GM18505 (cell line): ENCODE measurements at regions not wholly inside any gene's neighbourhood (a gene's known extent, or its start where the extent isn't known, plus 50 kb on each side); places are given as distances from the start of the nearest gene placed in this dataset.

Source experiments
- ATAC-seq: cut with Tn5 transposase; IDR thresholded peaks from one replicate; pipeline ENCODE4 v1.9.1; 2021; ENCODE audit not compliant: unreplicated experiment
- POLR2A ChIP-seq: IDR thresholded peaks from 4 replicates; pipeline ENCODE4 v1.6.1; 2011; ENCODE audit warnings: borderline replicate concordance; ENCODE audit not compliant: insufficient read depth, insufficient read length; ENCODE audit errors: extremely low read depth

- TF ChIP-seq POLR2A = no peak
- ATAC-seq = no peak
These were observed 165.2 kb downstream of the C1orf94 start for GRCh38 chr1:34341896-34342295.

DNA sequence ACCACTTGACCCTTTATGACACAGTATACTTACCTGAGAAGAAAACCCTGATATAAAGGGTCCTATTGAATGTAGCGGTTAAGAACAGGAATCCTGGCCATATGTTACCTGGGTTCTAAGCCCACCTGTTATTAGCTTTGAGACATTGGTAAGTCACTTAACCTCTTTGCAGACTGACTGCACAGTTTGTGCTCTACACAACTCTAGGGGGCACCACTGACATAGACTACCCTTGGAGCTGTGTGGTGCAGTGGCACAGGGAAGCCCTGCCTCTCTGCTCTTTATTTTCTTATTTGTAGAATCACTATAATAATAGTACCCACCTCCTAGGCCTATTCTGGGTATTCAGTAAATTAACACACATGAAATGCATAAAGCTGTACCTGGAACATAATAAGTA, 165.6 kb downstream of the C1orf94 start:
- no peak for ATAC-seq
- TF ChIP-seq POLR2A = no peak

- ATAC-seq = no peak
- TF ChIP-seq POLR2A = no peak
These were observed 169.4 kb downstream of the C1orf94 start for GRCh38 chr1:34346128-34346527.

DNA sequence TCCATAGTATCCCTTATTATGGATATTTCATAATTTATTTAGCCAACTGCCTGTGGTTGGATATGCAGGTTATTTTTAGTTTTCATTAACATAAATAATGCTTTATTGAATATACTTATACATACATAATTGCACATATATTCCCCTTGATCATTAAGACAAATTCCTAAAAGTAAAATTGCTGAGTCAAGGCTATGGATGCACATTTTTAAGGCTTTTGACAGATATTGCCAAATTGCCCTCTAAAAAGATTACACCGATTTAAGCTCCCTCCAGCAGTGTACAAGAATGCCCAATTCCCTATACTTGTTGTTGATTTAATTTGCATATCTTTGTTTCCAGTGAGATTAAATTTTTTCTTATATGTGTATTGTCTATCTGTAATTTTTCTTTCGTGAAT, 176.7 kb downstream of the C1orf94 start:
- no peak for ATAC-seq
- TF ChIP-seq POLR2A = no peak

DNA sequence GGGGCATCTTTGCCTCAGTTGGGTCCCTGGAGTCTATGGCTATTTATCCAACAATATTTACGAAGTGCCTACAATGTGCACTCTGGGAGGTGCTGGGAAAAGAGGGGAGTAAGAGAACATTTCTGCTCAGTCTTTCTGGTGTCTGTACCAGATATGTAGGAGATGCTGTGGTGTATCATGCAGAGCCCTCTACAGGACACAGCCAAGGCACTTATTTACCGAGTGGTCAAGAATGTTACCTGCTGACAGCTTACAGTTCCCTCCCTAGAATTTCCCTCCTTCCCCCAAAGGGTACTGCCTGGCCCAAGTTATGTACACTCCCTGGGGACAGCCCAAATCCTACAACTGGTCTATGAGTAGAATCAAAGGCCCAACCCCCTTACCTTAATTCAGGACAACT, 177.7 kb downstream of the C1orf94 start:
- TF ChIP-seq POLR2A = no peak
- ATAC-seq = no peak

GRCh38 chr1:34356853-34357252, 180.1 kb downstream of the C1orf94 start:
- no peak for ATAC-seq
- TF ChIP-seq POLR2A = no peak

DNA sequence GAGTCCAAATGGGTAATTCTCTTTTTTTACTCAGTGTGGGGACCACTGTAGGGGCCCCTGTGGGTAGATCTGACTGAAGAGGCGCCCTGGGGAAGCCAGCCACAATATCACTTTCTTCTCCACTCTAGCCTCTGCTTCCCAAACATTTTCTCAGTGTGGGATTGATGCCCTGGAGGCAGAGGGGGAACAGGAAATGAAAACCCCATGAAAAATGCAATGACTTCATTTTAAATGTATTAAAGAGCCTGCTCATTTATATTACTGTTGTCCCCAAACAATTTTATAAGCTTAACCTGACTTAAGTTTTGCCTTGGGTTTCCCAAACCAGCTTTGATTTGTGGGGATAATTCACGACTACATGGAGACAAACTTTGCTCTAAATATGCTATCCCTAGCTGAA, 181.9 kb downstream of the C1orf94 start:
- ATAC-seq = no peak
- TF ChIP-seq POLR2A = no peak

DNA sequence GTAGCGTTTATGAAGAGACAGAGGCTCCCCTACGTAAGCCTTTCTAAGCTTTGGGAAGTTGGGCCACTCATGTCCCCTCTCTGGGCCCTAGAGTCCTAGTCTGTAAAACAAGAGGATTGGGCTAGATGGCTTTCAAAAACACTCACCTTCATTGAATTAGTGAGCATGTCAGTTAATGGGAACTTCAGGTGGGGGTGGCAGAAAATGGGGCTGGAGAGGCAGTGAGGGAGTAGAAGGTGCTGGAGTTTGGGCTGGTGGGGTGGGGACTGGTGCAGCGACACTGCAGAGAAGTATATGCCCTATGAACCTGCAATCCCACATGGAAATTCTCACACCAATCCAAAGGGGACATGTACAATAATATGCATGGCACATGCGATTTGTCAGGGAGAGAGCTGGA, 182.7 kb downstream of the C1orf94 start:
- TF ChIP-seq POLR2A = no peak
- no peak for ATAC-seq

DNA sequence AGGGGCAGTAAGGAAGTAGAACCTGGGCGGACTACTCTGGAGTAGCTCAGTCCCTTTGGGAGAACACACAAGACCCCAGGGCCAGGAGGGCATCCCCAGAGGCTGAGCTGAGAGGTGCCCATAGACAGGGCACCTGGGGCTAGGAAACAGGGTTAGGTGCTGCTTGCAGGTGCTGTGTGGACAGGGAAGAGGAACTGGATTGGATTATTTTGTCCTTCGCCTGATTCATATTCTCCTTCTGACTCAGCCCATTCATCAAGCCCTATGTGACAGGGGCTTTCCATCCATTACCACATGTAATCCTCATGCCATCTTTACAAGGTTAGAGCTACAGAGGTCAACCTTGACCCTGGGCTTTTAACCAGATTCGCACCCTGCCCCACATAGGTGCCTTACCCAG, 183.9 kb downstream of the C1orf94 start:
- no peak for ATAC-seq
- no peak for TF ChIP-seq POLR2A

GRCh38 chr1:34361121-34361520, 184.4 kb downstream of the C1orf94 start:
- no peak for TF ChIP-seq POLR2A
- no peak for ATAC-seq

DNA sequence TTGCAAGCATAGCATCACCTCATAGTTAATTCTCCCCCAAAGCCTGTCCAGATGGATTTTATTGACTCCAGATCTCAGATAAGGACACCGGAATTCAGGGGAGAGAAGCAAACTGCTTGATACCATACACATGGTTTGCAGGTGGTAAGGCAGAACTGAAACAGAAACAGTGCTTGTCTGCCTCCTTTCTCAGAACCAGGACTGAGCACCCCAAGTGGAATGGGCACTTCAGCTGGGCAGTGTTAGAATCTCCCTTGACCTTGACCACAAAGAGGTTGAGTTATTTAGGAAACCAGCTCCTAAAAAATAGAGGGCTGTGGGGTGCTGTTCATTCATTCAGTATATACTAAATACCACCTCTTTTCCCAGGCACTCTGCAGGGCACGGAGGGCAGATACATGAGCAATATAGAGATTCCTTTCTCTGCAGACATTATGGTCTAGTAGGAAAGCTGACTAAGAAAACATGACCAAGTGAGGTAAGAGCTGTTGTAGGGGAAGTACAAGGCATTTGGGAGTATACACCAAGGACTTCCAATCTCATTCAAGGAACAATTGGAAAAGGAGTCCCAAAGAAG, 185.2 kb downstream of the C1orf94 start:
- no peak for ATAC-seq
- no peak for TF ChIP-seq POLR2A

DNA sequence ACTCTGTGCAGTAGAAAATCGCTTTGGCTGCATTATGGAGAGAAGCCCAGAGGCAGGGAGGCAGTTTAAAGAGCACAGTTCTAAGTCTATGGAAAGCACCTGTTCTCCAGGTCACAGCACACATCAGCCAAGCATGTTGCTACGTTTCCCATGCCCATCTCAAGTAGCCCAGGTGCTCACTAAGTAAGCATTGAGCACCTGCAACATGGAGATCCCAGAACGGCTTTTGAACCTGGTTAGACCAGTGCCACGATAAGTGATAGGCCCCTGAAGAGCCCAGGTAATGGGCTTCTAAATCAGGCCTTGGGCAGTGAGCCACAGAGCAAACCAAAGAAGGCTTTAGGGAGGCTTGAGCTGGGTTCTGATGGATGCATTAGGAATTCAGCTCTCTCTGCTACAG, 186.2 kb downstream of the C1orf94 start:
- ATAC-seq = no peak

GRCh38 chr1:34363447-34363846, 186.7 kb downstream of the C1orf94 start:
- no peak for TF ChIP-seq POLR2A
- no peak for ATAC-seq

More for the DNA sequence above, 186.2 kb downstream of the C1orf94 start:
- TF ChIP-seq POLR2A = no peak

- no peak for ATAC-seq
These were observed 187.2 kb downstream of the C1orf94 start for GRCh38 chr1:34363915-34364314.

DNA sequence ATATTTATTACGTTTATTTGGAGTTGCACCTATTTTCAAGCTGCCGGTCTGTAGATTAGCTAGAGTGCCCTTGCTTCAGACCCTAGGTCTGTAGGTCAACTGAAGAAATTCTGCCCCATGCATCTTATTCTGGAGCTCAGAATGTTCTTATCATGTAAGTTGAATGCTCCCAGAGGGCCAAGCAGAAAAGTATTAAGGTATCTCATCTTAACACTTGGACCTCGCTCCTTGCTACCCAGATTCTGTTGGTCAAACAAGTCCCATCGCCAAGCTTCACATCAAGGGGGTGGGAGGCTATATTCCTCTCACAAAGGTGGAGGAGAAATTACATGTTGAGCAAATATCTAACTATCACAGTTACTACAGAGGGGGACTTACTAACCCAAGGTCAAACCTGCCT, 187.7 kb downstream of the C1orf94 start:
- ATAC-seq = no peak
- no peak for TF ChIP-seq POLR2A

More at GRCh38 chr1:34363915-34364314, 187.2 kb downstream of the C1orf94 start:
- TF ChIP-seq POLR2A = no peak
